DOHH2 (cell line): ENCODE measurements at regions not wholly inside any gene's neighbourhood (a gene's known extent, or its start where the extent isn't known, plus 50 kb on each side); places are given as distances from the start of the nearest gene placed in this dataset.

Experiments used
- H3F3A ChIP-seq: fragments of 200-600 bp; sonication (generic), shearing (Covaris generic); 2 replicates; pipeline ENCODE4 v1.6.0; 2016; ENCODE audit warnings: antibody characterized with exemption, mild to moderate bottlenecking; ENCODE audit not compliant: control insufficient read depth, insufficient read depth
- H3K27ac ChIP-seq: fragments of 200-600 bp; sonication (generic); 2 replicates; pipeline ENCODE4 v1.5.1; 2014; ENCODE audit warnings: low read depth, mild to moderate bottlenecking, low read length, moderate library complexity
- H3K27me3 ChIP-seq: fragments of 200-600 bp; sonication (generic); 2 replicates; pipeline ENCODE4 v1.6.1; 2014; ENCODE audit warnings: mild to moderate bottlenecking, low read length, mixed read lengths; ENCODE audit not compliant: control insufficient read depth
- H3K36me3 ChIP-seq: fragments of 200-600 bp; sonication (generic); 2 replicates; pipeline ENCODE4 v1.6.1; 2014; ENCODE audit warnings: mild to moderate bottlenecking, low read length, moderate library complexity, mixed read lengths; ENCODE audit not compliant: control insufficient read depth
- H3K4me1 ChIP-seq: fragments of 200-600 bp; sonication (generic); 2 replicates; pipeline ENCODE4 v1.6.1; 2014; ENCODE audit warnings: mild to moderate bottlenecking, low read length, mixed read lengths; ENCODE audit not compliant: control insufficient read depth
- H3K4me2 ChIP-seq: fragments of 200-600 bp; sonication (generic); 2 replicates; pipeline ENCODE4 v1.6.0; 2014; ENCODE audit warnings: mild to moderate bottlenecking, low read length, moderate library complexity
- H3K4me3 ChIP-seq: fragments of 200-600 bp; sonication (generic); 2 replicates; pipeline ENCODE4 v1.5.1; 2014; ENCODE audit warnings: mild to moderate bottlenecking, low read length, mixed read lengths
- H3K79me2 ChIP-seq: fragments of 200-600 bp; sonication (generic); 2 replicates; pipeline ENCODE4 v1.6.1; 2014; ENCODE audit warnings: mild to moderate bottlenecking, low read length, mixed read lengths; ENCODE audit not compliant: control insufficient read depth
- H3K9me2 ChIP-seq: fragments of 200-600 bp; sonication (generic); replicated peaks from 2 replicates; pipeline ENCODE4 v1.6.1; 2014; ENCODE audit warnings: mild to moderate bottlenecking, low read length, mixed read lengths; ENCODE audit not compliant: control insufficient read depth
- H3K9me3 ChIP-seq: fragments of 200-600 bp; sonication (generic); 2 replicates; pipeline ENCODE4 v1.6.1; 2014; ENCODE audit warnings: antibody characterized with exemption, low read length, mixed read lengths; ENCODE audit not compliant: control insufficient read depth, insufficient read depth
- H4K20me1 ChIP-seq: fragments of 200-600 bp; sonication (generic); 2 replicates; pipeline ENCODE4 v1.6.0; 2014; ENCODE audit warnings: low read depth, mild to moderate bottlenecking, antibody characterized with exemption, low read length, moderate library complexity; ENCODE audit not compliant: control insufficient read depth, insufficient read depth
- CTCF ChIP-seq: fragments of 200-600 bp; sonication (generic); IDR thresholded peaks from one replicate; pipeline ENCODE4 v1.5.1; 2014; ENCODE audit warnings: antibody characterized with exemption, mild to moderate bottlenecking, low read depth, low read length; ENCODE audit not compliant: poor library complexity, severe bottlenecking
- EZH2phosphoT487 ChIP-seq: fragments of 200-600 bp; sonication (generic); IDR thresholded peaks from 2 replicates; pipeline ENCODE4 v1.6.1; 2017; ENCODE audit warnings: borderline replicate concordance, mild to moderate bottlenecking, antibody characterized with exemption, low read length, moderate library complexity, mixed read lengths

GRCh38 chr11:100515087-100515486 lies 172.0 kb upstream of the ARHGAP42 start:
- H3K4me3 ChIP-seq: no peak overlapping the region
- no peak overlapping the region for H3K4me2 ChIP-seq
- TF ChIP-seq CTCF: no peak
- no peak for TF ChIP-seq EZH2phosphoT487
- H3K27me3 ChIP-seq: no peaks in the 10 kb centered on the region
- no peaks in the 10 kb centered on the region for H3K4me1 ChIP-seq
- no peaks in the 10 kb centered on the region; the same call in 1 of the 2 replicates for H3K9me2 ChIP-seq
- H4K20me1 ChIP-seq: no peaks in the 10 kb centered on the region
- no peaks in the 10 kb centered on the region for H3K79me2 ChIP-seq
- no peaks in the 10 kb centered on the region for H3K36me3 ChIP-seq
- no peaks in the 10 kb centered on the region for H3F3A ChIP-seq
- no peaks in the 10 kb centered on the region for H3K9me3 ChIP-seq
- H3K27ac ChIP-seq: no peak overlapping the region

GRCh38 chr11:100525197-100525596 lies 161.9 kb upstream of the ARHGAP42 start:
- no peak overlapping the region for H3K27ac ChIP-seq
- no peaks in the 10 kb centered on the region for H4K20me1 ChIP-seq
- H3K36me3 ChIP-seq: no peaks in the 10 kb centered on the region
- H3K4me1 ChIP-seq: no peaks in the 10 kb centered on the region
- no peak overlapping the region for H3K4me2 ChIP-seq
- no peak overlapping the region for H3K4me3 ChIP-seq
- H3K79me2 ChIP-seq: no peaks in the 10 kb centered on the region
- H3K9me2 ChIP-seq: no peaks in the 10 kb centered on the region
- no peak for TF ChIP-seq CTCF
- TF ChIP-seq EZH2phosphoT487: no peak
- no peaks in the 10 kb centered on the region for H3K9me3 ChIP-seq
- no peaks in the 10 kb centered on the region for H3F3A ChIP-seq
- H3K27me3 ChIP-seq: no peaks in the 10 kb centered on the region

GRCh38 chr11:100525635-100526034 lies 161.5 kb upstream of the ARHGAP42 start:
- Histone ChIP-seq H3K27me3 (no peaks in the 10 kb centered on the region), H4K20me1 (no peaks in the 10 kb centered on the region), H3K9me2 (no peaks in the 10 kb centered on the region), H3K4me1 (no peaks in the 10 kb centered on the region), H3K4me2 (no peak overlapping the region), H3K9me3 (no peaks in the 10 kb centered on the region), H3K27ac (no peak overlapping the region), H3K36me3 (no peaks in the 10 kb centered on the region), H3K79me2 (no peaks in the 10 kb centered on the region), H3F3A (no peaks in the 10 kb centered on the region), H3K4me3 (no peak overlapping the region)
- TF ChIP-seq EZH2phosphoT487: no peak
- peak; percentile 64 for TF ChIP-seq CTCF
